ENCODE measurements at regions not wholly inside any gene's neighbourhood (a gene's known extent, or its start where the extent isn't known, plus 50 kb on each side); places are given as distances from the start of the nearest gene placed in this dataset.

- DNase-seq (ENCODE audit: insufficient read length, low spot score) (no peak), FAIRE-seq (no peak)
Observed at GRCh38 chr10:108301002-108301401, 1136.5 kb upstream of the SORCS1 start.

GRCh38 chr10:108290823-108291222 is 1126.3 kb upstream of the SORCS1 start:
- no peak for DNase-seq (ENCODE audit: insufficient read length, low spot score)
- no peak for TF ChIP-seq POLR2A (IDR thresholded peaks at IDR 0.05; ENCODE audit: low read depth, low read length)
- TF ChIP-seq SPI1 (IDR thresholded peaks at IDR 0.05; ENCODE audit: low read depth, low read length), result no peak
- no peak for TF ChIP-seq PAX5 (IDR thresholded peaks at IDR 0.05; ENCODE audit: insufficient read depth, low read length, severe bottlenecking)
- no peak for TF ChIP-seq POU2F2 (IDR thresholded peaks at IDR 0.05; ENCODE audit: low read depth, low read length)
- no peak for TF ChIP-seq POLR2AphosphoS5 (IDR thresholded peaks at IDR 0.05; ENCODE audit: low read depth, low read length)
- no peak for TF ChIP-seq TAF1 (IDR thresholded peaks at IDR 0.05; ENCODE audit: low read depth, low read length)
- no peak for FAIRE-seq

More at GRCh38 chr10:108301002-108301401, 1136.5 kb upstream of the SORCS1 start:
- TF ChIP-seq POLR2A (IDR thresholded peaks at IDR 0.05; ENCODE audit: low read depth, low read length) (no peak), POLR2AphosphoS5 (IDR thresholded peaks at IDR 0.05; ENCODE audit: low read depth, low read length) (no peak), PAX5 (IDR thresholded peaks at IDR 0.05; ENCODE audit: insufficient read depth, low read length, severe bottlenecking) (no peak), SPI1 (IDR thresholded peaks at IDR 0.05; ENCODE audit: low read depth, low read length) (no peak)

- no peak for TF ChIP-seq POLR2AphosphoS5 (IDR thresholded peaks at IDR 0.05; ENCODE audit: low read depth, low read length)
- no peak for TF ChIP-seq SPI1 (IDR thresholded peaks at IDR 0.05; ENCODE audit: low read depth, low read length)
- TF ChIP-seq POLR2A (IDR thresholded peaks at IDR 0.05; ENCODE audit: low read depth, low read length), result no peak
- no peak for TF ChIP-seq PAX5 (IDR thresholded peaks at IDR 0.05; ENCODE audit: insufficient read depth, low read length, severe bottlenecking)
- TF ChIP-seq TAF1 (IDR thresholded peaks at IDR 0.05; ENCODE audit: low read depth, low read length), result no peak
- TF ChIP-seq POU2F2 (IDR thresholded peaks at IDR 0.05; ENCODE audit: low read depth, low read length), result no peak
- FAIRE-seq (no peak), DNase-seq (ENCODE audit: insufficient read length, low spot score) (no peak)
Observed at GRCh38 chr10:108275895-108276685, 1111.6 kb upstream of the SORCS1 start.

GRCh38 chr10:108260383-108260906 is 1095.9 kb upstream of the SORCS1 start:
- TF ChIP-seq POLR2AphosphoS5 (IDR thresholded peaks at IDR 0.05; ENCODE audit: low read depth, low read length) (no peak), PAX5 (IDR thresholded peaks at IDR 0.05; ENCODE audit: insufficient read depth, low read length, severe bottlenecking) (no peak), POU2F2 (IDR thresholded peaks at IDR 0.05; ENCODE audit: low read depth, low read length) (no peak), SPI1 (IDR thresholded peaks at IDR 0.05; ENCODE audit: low read depth, low read length) (no peak), TAF1 (IDR thresholded peaks at IDR 0.05; ENCODE audit: low read depth, low read length) (no peak), POLR2A (IDR thresholded peaks at IDR 0.05; ENCODE audit: low read depth, low read length) (no peak)
- DNase-seq (ENCODE audit: insufficient read length, low spot score), result no peak

GRCh38 chr10:108254089-108254488 is 1089.6 kb upstream of the SORCS1 start:
- DNase-seq (ENCODE audit: insufficient read length, low spot score), result no peak
- FAIRE-seq, result no peak

More at GRCh38 chr10:108260383-108260906, 1095.9 kb upstream of the SORCS1 start:
- FAIRE-seq, result no peak

GRCh38 chr10:108252771-108253170 is 1088.3 kb upstream of the SORCS1 start:
- TF ChIP-seq SPI1 (IDR thresholded peaks at IDR 0.05; ENCODE audit: low read depth, low read length), result no peak
- no peak for TF ChIP-seq POU2F2 (IDR thresholded peaks at IDR 0.05; ENCODE audit: low read depth, low read length)
- TF ChIP-seq TAF1 (IDR thresholded peaks at IDR 0.05; ENCODE audit: low read depth, low read length), result no peak
- TF ChIP-seq PAX5 (IDR thresholded peaks at IDR 0.05; ENCODE audit: insufficient read depth, low read length, severe bottlenecking), result no peak
- no peak for TF ChIP-seq POLR2AphosphoS5 (IDR thresholded peaks at IDR 0.05; ENCODE audit: low read depth, low read length)
- TF ChIP-seq POLR2A (IDR thresholded peaks at IDR 0.05; ENCODE audit: low read depth, low read length), result no peak
- no peak for FAIRE-seq
- no peak for DNase-seq (ENCODE audit: insufficient read length, low spot score)

More at GRCh38 chr10:108254089-108254488, 1089.6 kb upstream of the SORCS1 start:
- TF ChIP-seq POLR2A (IDR thresholded peaks at IDR 0.05; ENCODE audit: low read depth, low read length) (no peak), SPI1 (IDR thresholded peaks at IDR 0.05; ENCODE audit: low read depth, low read length) (no peak), TAF1 (IDR thresholded peaks at IDR 0.05; ENCODE audit: low read depth, low read length) (no peak), POU2F2 (IDR thresholded peaks at IDR 0.05; ENCODE audit: low read depth, low read length) (no peak), POLR2AphosphoS5 (IDR thresholded peaks at IDR 0.05; ENCODE audit: low read depth, low read length) (no peak), PAX5 (IDR thresholded peaks at IDR 0.05; ENCODE audit: insufficient read depth, low read length, severe bottlenecking) (no peak)

- no peak for DNase-seq (ENCODE audit: insufficient read length, low spot score)
- FAIRE-seq, result no peak
- TF ChIP-seq POLR2AphosphoS5 (IDR thresholded peaks at IDR 0.05; ENCODE audit: low read depth, low read length), result no peak
- no peak for TF ChIP-seq POLR2A (IDR thresholded peaks at IDR 0.05; ENCODE audit: low read depth, low read length)
- TF ChIP-seq TAF1 (IDR thresholded peaks at IDR 0.05; ENCODE audit: low read depth, low read length), result no peak
- TF ChIP-seq SPI1 (IDR thresholded peaks at IDR 0.05; ENCODE audit: low read depth, low read length), result no peak
- TF ChIP-seq PAX5 (IDR thresholded peaks at IDR 0.05; ENCODE audit: insufficient read depth, low read length, severe bottlenecking), result no peak
- no peak for TF ChIP-seq POU2F2 (IDR thresholded peaks at IDR 0.05; ENCODE audit: low read depth, low read length)
Observed at GRCh38 chr10:108250936-108251620, 1086.6 kb upstream of the SORCS1 start.

- no peak for FAIRE-seq
- TF ChIP-seq POLR2AphosphoS5 (IDR thresholded peaks at IDR 0.05; ENCODE audit: low read depth, low read length) (no peak), POLR2A (IDR thresholded peaks at IDR 0.05; ENCODE audit: low read depth, low read length) (no peak), SPI1 (IDR thresholded peaks at IDR 0.05; ENCODE audit: low read depth, low read length) (no peak), POU2F2 (IDR thresholded peaks at IDR 0.05; ENCODE audit: low read depth, low read length) (no peak), PAX5 (IDR thresholded peaks at IDR 0.05; ENCODE audit: insufficient read depth, low read length, severe bottlenecking) (no peak), TAF1 (IDR thresholded peaks at IDR 0.05; ENCODE audit: low read depth, low read length) (no peak)
- DNase-seq (ENCODE audit: insufficient read length, low spot score), result no peak
Observed at GRCh38 chr10:108249940-108250339, 1085.4 kb upstream of the SORCS1 start.
